Stimulated activated CD4-positive, alpha-beta T cell treated with anti-CD3 and anti-CD28 coated beads, TNF-alpha, amount 100 ng/mL, for 4 hours (primary cell): ENCODE measurements at regions not wholly inside any gene's neighbourhood (a gene's known extent, or its start where the extent isn't known, plus 50 kb on each side); places are given as distances from the start of the nearest gene placed in this dataset.
"Not testable (repeated sequence)": the region's sequence is repeated elsewhere in the genome, so short reads cannot be mapped to it uniquely, and the experiment has no call there.

Source experiments
- DNase-seq, 3 experiments: peaks; one replicate each; pipeline ENCODE4 v3.0.0-alpha.2; 2020; ENCODE audit warnings: low read depth in 3 of 3

DNA sequence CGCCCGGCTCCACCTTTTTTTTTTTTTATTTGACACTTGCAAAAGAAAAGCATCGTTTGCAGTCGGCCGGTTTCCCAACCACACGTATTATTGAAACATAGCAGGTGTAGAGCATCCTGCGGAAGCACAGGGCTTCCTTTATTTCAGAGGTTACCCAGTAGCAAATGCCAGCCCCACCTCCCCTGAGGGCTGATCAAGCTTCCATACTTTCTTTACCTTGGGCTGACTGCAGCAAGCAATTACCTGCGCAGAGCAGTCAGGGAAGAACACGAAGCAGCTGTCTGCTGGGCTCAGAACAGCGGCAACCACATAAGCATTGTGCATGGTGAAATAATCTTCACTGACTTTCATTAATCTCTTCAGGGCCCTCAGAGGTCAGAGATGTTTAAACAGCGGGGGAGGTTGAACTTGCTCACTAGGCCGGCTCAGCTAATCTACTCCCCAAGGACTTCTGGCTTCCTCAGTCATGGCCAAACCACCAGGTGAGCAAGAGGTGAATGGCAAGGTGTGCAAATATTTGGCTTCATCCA is 784.7 kb upstream of the AUTS2 start:
- DNase-seq = no peak

DNA sequence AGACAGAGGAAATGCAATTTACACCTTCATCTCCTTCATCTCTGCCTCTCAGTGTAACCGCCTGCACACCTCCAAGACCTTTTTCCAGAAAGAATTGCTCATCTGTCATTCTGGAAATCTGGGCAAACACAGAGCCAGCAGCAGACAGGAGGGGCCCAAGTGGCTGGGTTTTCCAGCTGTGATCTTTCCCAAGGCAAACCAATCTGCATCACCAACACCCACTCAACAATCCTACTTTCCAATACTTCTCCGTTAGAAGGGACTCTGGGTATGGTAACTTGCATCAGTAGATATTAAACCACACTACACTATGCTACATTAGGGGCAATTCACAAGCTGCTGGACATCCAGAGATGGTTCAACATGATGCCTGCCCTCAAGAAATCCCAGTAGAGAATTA is 781.8 kb upstream of the AUTS2 start:
- DNase-seq = no peak

DNA sequence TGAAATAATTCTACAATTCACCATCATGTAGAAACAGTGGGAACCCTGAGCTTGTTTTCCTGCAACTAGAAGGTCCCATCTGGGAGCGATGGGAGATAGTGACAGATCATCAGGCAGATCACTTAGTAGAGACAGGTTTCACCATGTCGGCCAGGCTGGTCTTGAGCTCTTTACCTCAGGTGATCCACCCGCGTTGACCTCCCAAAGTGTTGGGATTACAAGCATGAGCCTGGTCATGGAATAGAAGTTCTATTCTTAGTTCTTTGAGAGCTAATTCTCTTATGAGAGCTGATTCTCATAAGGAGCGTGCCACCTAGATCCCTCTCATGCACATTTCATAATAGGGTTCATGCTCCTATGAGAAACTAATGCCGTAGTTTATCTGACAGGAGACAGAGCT is 778.0 kb upstream of the AUTS2 start:
- no peak for DNase-seq

DNA sequence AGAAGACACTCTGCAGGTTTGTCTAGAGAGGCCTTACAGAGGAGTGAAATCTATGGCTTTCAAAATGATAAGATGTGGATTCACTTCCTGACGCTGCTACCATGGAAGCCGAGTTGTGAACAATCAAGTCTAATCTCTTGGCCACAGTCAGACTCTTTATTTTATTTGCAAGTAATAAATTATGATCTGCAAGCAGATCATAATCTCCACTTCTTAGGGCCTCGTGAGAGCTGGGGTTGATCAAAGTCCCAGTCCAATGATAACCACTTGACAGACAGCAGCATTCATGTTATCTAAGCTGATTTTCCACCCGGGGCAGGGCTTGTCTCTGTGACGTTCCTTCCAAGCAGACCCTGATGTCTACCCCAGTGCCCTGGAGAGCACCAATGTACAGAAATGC is 776.4 kb upstream of the AUTS2 start:
- DNase-seq = no peak

DNA sequence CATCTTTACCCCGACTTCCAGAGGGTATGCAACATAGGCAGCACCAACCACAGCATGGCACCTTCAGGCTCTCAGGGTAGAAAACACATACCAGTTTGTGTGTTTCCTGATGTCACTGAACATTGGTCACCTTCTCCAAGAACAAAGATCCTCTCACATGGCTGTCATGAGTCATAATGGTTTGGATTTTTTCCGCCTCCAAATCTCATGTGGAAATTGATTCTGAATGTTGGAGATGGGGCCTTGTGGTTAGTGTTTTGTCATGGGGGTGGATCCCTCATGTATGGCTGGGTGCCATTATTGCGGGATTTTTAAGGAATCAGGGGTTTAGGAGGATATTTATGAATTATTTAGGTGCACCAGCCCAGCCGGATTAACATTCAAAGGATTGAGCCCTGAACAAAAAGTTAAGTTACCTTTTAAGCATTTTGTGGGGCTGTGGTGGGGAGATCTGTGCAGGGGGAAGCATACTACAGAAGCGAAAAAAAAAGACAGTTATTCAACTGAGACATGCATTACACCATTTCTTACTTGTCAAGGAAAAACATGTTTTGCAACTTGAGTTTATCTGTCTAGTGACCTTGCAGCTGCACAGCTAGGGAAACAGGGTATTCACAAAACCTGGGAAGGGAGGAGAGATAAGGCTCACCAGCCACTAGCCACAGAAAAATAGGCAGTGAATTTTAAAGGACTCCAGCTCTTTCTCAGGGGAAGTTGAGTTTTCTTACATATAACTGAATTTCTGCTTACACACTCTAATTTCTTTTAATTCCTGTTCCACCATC is 774.1 kb upstream of the AUTS2 start:
- DNase-seq = no peak

DNA sequence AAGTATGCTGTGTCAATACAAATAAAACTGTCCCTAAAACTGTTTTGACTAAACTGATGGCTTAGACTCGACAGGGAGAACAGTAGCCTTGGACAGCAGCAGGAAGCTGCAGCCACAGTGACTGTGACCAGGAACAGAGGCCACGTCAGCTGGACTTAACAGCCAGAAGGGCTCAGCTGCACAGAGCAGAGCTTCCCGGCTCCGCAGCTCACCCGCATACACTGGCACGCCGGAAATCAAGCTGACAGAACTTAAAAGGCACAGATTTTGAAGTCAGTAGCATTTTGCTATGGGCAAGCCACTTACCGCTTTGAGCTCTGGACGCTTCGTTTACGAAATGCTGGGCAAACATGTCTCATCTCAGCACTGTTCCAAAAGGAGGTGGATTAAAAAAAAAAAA is 769.7 kb upstream of the AUTS2 start:
- DNase-seq = no peak

DNA sequence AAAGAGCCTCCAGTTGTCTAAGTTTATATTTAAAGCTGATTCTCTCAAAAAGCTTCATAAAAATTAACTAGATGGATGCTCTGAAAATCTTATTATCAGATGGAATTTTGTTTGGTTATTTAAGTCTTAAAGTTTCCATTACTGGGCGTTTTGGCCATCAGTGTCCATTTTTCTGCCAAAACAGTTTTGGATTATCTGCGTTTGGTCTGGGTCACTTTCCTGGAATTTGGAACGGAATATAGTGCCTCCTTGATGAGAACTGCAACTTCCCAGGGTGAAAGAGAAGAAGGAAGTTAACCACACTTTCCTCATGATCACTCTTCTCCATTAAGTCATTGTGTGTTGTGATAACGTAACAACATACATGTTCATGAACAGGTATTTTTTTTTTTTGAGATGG is 764.9 kb upstream of the AUTS2 start:
- DNase-seq = no peak

DNA sequence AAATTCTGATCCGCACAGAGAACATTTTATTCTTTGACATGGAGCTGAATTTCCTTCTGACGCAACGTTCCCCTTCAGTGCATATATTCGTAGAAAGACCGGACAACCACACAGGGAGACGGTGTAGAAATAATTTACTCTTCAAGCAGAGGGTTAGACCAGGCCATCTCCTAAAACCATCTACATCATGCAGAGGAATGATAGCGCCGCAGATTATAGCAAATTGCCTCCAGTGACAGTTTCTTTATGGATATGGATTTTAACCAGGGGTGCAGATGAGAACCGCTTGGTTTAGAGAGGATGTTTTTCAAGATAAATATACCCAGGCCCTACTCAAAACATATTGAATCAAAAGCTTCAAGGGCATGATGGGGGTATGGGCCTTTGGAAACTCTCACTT is 759.3 kb upstream of the AUTS2 start:
- DNase-seq = no peak

DNA sequence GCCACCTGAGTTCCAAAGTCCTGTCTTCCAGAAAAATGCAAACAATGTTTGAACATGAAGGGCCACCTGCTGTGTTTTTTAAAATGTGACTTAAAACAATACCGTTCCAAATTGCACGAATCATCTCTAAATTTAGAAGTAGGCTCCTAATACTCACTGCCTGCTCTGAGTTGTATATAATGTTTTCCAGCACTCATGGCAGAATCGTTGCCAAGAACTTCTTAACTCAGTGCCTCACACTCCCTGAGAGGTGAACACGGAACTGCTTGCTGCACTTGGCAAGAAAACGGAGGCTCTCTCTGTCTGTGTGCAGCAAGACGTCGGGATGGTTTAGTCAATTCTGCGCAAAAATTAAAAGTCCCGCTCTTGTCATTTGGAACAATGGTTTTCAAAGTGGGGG is 757.3 kb upstream of the AUTS2 start:
- DNase-seq = no peak

DNA sequence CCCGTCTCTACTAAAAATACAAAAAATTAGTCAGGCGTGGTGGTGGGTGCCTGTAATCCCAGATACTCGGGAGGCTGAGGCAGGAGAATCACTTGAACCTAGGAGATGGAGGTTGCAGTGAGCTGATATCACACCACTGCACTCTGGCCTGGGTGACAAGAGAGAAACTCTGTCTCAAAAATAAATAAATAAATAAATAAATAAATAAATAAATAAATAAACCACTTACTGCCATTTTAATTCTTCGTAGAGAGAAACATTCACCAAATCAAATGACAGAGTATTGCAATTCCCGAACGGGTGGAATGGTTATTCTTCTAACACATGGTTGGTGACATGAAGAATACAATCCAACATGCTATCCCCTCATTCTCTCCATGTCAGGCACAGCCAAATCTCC is 754.3 kb upstream of the AUTS2 start:
- DNase-seq = not testable (repeated sequence)

DNA sequence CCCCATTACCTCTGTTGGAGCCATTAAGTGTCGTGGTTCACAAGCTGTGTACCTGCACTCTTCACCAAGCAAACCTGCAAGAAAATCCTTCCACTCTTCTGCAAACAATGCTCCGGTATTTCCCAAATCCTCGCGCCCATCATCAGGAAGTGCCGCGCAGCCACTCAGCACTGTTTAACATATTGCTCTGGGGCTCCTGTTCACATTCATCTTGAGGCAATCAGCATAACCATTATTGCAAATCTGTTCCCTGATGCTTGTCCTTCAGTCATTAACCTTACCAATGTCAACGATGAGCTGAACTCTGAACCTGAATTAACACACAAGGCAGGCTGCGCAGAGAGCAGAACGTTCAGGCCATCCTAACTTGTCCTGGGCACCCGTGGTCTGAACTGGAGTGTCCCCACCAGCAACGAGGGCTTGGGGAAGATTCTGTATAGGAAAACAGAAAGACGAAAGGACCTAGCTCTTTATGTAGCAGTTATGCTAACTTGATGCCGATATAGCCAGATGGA is 751.4 kb upstream of the AUTS2 start:
- no peak for DNase-seq

DNA sequence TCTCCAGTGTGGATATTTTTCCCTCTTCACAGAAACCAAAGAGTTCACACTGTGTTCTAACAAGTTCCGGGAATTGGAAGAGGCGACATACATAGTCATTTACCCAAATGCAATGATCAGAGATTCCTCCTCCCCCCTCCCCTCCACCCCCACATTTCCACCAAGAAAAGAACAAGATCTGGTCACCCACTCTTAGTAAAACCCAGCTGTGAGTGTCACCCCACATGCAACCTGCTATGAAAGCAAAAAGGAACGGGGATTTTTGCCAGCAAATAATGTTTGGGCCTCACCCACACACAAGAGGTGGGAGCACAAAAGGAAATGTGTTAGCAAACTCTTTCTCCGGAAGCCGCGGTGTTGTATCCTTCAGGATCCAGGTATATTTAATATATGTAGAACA is 745.0 kb upstream of the AUTS2 start:
- no peak for DNase-seq

DNA sequence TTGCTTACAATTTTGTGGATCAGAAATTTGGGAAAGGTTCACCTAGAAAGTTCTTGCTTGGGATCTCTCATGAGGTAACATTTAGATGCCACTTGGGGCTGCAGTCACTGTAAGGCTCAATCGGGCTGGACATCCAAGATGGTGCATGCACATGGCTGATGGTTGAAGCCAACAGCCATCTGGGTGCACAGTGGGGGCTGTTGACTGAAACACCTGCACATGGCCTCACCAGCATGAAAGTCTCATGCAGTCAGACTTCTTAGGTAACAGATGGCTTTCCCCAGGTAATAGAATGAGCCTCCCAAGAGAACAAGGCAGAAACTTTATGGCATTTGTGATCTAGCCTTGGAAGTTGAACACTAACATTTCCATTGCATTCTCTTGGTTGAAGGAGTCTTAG is 740.7 kb upstream of the AUTS2 start:
- DNase-seq = no peak

DNA sequence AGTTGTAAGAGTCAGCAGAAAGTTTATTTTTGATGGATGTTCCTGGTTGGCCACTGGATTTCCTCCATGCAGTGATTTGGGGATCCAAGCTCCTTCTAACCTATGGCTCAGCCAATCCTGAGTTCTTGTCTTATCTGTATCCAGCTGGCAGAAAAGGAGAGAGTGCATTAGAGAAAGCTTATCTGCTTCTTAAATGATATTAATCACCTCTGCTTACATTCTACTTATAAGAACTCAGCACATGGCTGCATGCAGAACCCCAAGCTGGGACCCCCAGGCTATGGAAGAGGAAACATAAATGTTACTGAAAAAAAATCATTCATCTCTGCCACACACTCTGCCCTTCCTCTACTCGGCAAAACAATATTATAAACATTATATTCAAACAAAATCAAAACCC is 739.8 kb upstream of the AUTS2 start:
- DNase-seq = no peak

DNA sequence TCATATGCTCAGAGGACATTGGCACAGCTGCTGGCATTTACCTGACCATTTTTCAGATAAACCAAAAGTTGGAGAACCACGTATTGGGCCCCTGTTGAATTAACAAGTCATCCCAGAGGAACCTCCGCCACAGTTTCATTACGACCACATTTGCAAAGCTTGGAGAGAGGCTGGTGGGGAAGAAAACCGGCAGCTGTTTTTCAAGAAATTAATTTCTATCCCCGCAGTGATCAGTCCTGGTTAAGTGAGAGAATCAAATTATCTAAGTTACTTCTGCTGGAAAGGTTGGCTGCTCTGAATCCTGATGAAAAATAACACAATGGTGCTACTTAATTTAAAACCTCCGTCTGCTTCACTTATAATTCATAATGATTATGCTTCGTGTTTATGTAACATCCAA is 737.1 kb upstream of the AUTS2 start:
- DNase-seq = no peak

DNA sequence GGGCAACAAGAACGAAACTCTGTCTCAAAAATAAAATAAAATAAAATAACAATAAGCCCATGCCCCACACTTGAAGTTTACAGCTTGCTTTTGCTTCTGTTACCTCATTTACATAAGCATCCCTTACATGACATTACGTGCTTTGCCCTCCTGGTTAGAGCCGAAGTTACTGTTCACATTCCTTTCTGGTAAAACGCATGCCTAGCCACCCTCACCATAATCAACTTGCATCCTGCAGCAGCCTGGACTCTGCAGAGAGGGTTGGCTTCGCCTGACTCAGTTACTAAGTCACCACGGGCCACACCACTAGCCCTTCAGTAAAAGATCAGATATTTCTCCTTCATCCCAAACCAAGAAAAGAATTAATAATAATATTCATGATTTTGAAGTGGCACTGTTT is 736.0 kb upstream of the AUTS2 start:
- no peak for DNase-seq

DNA sequence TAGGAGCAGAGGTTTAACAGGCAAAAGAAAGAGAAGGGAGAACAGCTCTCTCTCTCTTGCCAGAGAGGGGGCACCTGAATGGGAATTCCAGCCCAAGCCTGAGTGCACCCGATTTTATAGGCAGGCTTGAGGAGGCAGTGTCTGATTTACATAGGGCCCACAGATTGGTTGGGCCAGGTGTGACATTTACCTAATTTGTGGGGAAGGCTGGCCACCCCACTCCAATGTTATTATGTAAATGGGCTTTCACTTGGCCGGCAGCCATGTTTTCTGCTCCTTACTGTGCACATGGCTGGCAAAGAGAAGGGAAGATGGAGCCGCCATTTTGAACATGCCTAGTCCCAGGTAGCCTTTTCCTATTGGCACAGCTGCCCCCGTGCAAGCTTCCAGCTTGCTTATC is 735.5 kb upstream of the AUTS2 start:
- no peak for DNase-seq

DNA sequence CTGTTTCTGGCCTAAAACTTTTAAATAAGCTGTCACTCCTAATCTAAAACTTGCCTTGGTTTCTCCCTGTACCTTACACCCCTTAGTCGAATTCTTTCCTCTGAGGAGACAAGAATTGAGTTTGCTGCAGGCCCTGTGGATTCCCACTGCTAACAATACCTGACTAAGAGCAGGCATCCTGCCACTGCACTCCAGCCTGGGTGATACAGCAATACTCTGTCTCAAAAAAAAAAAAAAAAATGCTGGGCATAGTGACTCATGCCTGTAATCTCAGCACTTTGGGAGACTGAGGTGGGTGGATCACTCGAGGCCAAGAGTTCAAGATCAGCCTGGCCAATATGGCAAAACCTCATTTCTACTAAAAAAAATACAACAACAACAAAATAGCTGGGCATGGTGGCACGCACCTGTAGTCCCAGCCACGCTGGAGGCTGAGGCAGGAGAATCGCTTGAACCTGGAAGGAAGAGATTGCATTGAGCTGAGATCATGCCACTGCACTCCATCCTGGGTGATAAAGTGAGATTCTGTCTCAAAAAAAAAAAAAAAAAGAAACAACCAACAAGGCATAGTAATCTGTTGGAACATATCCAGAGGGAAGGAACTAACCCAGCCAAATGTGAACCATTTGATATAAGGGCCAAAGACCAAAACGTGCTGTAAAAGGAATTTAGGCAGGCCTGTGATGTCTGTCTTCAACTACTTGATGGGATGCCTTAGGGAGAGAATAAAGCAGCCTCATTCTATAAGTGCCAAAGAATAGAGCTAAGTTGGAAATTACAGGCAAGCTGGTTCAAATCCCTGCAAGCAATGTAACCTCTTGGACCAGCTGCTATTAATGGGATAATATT is 732.7 kb upstream of the AUTS2 start:
- DNase-seq = no peak

DNA sequence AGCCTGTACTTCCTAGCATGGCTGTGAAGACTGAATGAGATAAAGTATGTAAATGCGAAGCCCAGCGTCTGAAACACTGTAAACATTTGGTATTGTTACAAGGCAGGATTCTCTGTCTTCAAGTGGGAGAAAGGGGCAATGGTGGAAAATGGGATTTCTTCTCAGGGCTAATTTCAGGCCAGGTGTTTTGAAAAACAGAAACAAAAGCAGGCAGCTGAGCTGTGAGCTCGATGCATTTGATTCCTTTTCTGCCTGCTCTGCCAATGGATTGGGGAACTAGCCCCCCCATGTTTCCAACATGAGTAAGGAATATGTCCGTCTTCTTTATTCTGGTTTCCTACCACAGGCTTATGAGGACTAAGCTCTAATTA is 732.1 kb upstream of the AUTS2 start:
- no peak for DNase-seq

DNA sequence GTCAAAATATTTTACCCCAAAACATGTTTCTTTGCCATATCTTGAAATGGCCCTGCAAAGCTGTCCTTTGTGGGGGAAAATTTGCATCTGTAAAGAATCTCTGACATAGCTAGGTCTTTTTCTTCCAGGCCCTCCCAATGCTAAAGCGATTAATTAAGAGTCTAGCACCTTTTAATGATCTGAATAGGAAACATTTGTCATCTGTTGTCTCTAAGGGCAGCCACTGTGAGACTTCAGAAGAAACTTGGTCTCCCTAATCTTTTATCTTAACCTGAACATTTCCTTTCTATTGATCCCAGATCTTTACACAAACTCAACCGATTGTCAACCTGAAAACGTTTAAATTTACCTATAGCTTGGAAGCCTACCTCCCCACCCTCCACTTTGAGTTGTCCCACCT is 731.6 kb upstream of the AUTS2 start:
- not testable (repeated sequence) for DNase-seq

DNA sequence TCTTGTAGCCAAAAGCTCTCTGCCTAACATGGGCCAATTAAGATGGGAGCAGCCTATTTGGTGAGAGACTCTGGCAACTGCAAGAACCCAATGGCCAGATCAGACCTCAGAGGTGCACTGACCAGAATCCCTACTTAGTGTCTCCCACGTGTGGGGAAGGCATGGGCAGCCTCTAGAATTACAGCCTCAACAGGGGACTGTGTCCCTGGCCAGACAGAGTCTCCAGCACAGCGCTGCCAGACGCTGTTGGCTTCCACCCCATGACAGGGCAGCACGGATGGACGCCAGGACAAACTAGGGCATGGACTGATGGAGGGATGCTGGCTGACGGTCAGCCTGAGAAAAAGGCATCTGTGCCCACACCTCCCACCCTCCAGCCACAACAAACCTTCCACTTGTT is 729.3 kb upstream of the AUTS2 start:
- DNase-seq = no peak

DNA sequence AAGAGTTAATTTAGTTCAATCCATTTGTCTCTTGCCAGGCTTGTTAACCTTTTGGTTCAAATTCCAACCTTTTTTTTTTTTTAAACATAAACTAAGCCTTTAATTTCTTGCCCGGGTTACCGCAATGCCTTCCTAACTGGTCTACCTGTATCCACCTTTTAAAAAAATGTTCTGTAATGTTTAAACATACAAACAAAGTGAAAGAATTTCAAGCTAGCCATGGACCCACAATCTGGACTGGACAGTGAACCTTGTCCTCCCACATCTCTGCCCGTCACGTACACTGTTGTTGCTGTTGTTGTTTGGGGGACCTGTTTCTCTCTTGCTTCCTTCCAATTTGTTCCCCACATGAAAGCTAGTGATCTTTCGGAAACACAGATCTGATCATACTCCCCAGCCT is 724.7 kb upstream of the AUTS2 start:
- no peak for DNase-seq

DNA sequence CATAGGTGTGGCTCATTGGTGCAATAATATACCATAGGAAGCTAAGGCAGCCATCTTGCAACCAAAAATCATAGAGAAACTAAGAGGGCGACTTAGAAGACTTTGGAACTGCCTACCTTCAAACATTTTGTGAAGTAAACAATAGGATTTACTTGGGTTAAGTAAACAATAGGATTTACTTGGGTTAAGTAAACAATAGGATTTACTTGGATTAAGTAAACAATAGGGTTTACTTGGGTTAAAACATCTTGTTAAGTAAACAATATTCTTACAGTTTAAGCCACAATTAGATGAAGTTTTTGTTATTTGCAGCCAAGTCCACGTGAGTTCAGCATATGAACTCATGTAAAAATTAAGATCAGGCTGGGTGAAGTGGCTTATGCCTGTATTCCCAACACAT is 722.4 kb upstream of the AUTS2 start:
- DNase-seq = no peak
